ENCODE measurements at regions not wholly inside any gene's neighbourhood (a gene's known extent, or its start where the extent isn't known, plus 50 kb on each side); places are given as distances from the start of the nearest gene placed in this dataset.

DNA sequence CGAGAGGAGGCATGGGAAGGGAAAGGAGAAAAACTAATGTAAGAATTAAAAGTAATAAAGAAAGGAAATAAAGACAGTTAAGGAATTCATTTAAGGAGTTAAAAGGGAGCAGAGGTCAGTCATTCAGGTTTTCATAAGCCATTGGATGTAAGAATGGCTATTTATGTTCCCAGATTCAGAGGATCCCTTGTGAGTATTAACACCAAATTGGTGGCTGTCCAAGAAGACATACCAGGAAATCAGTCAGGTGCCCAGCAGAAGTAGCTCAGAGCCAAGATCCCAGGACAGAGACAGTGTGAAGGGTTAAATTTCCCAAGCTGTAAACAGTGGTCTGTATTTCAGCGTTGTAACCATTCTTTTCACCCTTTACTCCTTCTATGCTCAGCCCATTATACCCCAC lies 550.4 kb downstream of the BCL11A start:
- Histone ChIP-seq H3K4me1 (no peaks in the 10 kb centered on the region), H3K4me3 (no peak overlapping the region), H3K9me3 (no peaks in the 10 kb centered on the region), H3K27me3 (ENCODE audit: low read depth) (no peaks in the 10 kb centered on the region), H3K27ac (no peak overlapping the region), H3K36me3 (no peaks in the 10 kb centered on the region)
- DNase-seq (no peak), ATAC-seq (no peak)
- intact Hi-C loops (cut with DNase I): no loop called here
- TF ChIP-seq, protein P1, sequence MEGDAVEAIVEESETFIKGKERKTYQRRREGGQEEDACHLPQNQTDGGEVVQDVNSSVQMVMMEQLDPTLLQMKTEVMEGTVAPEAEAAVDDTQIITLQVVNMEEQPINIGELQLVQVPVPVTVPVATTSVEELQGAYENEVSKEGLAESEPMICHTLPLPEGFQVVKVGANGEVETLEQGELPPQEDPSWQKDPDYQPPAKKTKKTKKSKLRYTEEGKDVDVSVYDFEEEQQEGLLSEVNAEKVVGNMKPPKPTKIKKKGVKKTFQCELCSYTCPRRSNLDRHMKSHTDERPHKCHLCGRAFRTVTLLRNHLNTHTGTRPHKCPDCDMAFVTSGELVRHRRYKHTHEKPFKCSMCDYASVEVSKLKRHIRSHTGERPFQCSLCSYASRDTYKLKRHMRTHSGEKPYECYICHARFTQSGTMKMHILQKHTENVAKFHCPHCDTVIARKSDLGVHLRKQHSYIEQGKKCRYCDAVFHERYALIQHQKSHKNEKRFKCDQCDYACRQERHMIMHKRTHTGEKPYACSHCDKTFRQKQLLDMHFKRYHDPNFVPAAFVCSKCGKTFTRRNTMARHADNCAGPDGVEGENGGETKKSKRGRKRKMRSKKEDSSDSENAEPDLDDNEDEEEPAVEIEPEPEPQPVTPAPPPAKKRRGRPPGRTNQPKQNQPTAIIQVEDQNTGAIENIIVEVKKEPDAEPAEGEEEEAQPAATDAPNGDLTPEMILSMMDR (IDR thresholded peaks at IDR 0.05): no peak

DNA sequence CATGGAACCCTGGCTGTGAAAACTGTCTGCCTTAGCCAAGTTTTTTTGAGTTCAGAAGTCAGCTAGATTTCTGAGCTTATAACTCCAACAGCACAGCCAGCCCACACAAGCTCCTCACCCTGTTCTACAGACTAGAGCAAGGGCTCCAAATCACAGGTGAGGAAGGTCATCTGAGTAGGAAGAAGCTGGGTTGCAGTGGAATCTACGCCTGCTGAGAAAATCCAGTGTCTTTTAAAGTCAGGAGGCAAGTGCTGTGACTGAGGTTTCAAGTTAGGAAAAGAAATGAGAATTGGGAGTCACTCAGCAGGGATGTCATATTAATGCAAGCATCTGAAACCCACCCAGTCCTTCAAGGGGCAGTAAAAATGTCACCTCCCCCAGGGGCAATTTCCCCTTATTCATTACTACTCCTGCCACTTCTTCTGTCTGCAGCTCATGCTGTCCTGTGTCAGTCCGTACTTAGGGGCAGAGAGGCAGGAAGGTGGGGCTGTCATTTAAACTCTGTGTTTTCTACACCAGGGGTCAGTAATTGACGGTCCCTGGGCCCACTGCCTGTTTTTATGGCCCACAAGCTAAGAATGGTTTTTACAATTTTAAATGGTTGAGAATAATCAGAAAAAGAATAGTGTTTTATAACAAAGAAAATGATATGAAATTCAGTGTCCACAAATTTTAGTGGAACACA lies 551.1 kb downstream of the BCL11A start:
- Histone ChIP-seq H3K9me3 (no peaks in the 10 kb centered on the region), H3K27me3 (ENCODE audit: low read depth) (no peaks in the 10 kb centered on the region), H3K36me3 (no peaks in the 10 kb centered on the region), H3K4me1 (no peaks in the 10 kb centered on the region), H3K27ac (no peak overlapping the region), H3K4me3 (no peak overlapping the region)
- TF ChIP-seq, protein P1 (IDR thresholded peaks at IDR 0.05): no peak
- ATAC-seq: no peak
- intact Hi-C loops (cut with DNase I): no loop called here
- no peak for DNase-seq

DNA sequence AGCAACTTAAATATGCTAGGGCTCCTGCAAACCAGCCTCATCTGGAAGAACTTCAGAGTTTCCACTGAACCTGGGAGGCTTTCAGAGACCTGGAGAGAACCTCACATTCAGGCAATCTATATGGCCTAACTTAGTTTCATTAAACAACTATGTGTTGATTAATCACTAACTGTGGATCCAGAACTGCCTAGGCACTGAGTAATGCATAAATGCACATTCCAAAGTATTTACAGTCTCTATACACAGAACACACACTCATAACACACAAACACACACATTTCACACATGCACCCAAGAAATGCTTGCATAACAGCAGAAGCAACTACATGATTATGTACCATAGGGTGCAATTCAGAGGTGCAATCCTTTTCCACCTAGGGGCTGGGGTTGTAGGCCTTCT lies 552.8 kb downstream of the BCL11A start:
- intact Hi-C loops (cut with DNase I): no loop called here

DNA sequence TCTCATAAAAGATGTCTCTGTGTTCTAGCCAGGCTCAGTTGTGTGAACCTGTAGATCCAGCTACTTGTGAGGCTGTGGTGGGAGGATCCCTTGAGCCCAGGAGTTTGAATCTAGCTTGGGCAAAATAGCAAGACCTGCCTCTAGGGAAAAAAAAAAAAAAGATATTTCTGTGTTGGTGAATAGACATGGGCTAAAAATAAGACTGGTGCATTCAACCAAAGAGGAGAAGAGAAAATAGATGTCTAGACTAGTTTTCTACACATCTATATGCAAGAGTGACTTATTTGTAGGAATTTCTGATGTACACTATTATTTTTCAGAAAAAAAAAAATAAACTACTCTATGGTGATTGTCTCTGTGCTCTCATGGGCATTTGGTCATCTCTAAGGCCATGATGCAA lies 555.1 kb downstream of the BCL11A start:
- Histone ChIP-seq H3K36me3 (no peaks in the 10 kb centered on the region), H3K27me3 (ENCODE audit: low read depth) (no peaks in the 10 kb centered on the region), H3K4me3 (no peak overlapping the region), H3K27ac (no peak overlapping the region), H3K4me1 (no peaks in the 10 kb centered on the region), H3K9me3 (no peaks in the 10 kb centered on the region)
- DNase-seq: no peak
- intact Hi-C loops (cut with DNase I): no loop called here
- no peak for ATAC-seq
- TF ChIP-seq, protein P1 (IDR thresholded peaks at IDR 0.05): no peak

More for the DNA sequence above, 552.8 kb downstream of the BCL11A start:
- H3K36me3 ChIP-seq: no peaks in the 10 kb centered on the region
- no peaks in the 10 kb centered on the region for H3K4me1 ChIP-seq
- ATAC-seq (no peak), DNase-seq (no peak)
- H3K4me3 ChIP-seq: no peak overlapping the region
- no peak overlapping the region for H3K27ac ChIP-seq
- no peaks in the 10 kb centered on the region for H3K27me3 ChIP-seq (ENCODE audit: low read depth)
- TF ChIP-seq, protein P1 (IDR thresholded peaks at IDR 0.05): no peak
- no peaks in the 10 kb centered on the region for H3K9me3 ChIP-seq

DNA sequence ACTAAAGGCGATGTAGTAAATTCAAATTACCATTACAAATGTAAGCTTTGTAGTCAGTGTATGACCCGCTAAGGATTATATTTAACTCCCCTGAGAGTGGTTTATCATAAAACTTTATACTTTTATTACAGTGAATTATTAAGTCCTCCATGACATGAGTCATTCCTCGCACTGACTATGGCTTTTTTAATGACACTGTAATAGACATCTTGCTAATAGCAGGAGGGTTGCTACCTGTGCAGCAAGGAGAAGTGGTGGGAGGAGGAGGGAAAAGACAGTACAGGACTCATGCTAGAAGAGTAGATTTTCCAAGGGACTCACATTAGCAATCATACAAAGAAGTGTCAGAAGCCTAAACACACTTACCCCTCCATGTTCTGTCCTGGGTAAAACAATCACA lies 556.1 kb downstream of the BCL11A start:
- ATAC-seq (no peak), DNase-seq (no peak)
- Histone ChIP-seq H3K27me3 (ENCODE audit: low read depth) (no peaks in the 10 kb centered on the region), H3K9me3 (no peaks in the 10 kb centered on the region), H3K4me3 (no peak overlapping the region), H3K27ac (no peak overlapping the region), H3K36me3 (no peaks in the 10 kb centered on the region), H3K4me1 (no peaks in the 10 kb centered on the region)
- TF ChIP-seq, protein P1 (IDR thresholded peaks at IDR 0.05): no peak
- intact Hi-C loops (cut with DNase I): no loop called here
